Stimulated activated CD4-positive, alpha-beta T cell treated with anti-CD3 and anti-CD28 coated beads, Interleukin-4, amount 100 ng/mL, for 1 hour (primary cell): ENCODE measurements at regions not wholly inside any gene's neighbourhood (a gene's known extent, or its start where the extent isn't known, plus 50 kb on each side); places are given as distances from the start of the nearest gene placed in this dataset.

Source experiments
- DNase-seq: peaks from one replicate; pipeline ENCODE4 v3.0.0-alpha.2; 2020

DNA sequence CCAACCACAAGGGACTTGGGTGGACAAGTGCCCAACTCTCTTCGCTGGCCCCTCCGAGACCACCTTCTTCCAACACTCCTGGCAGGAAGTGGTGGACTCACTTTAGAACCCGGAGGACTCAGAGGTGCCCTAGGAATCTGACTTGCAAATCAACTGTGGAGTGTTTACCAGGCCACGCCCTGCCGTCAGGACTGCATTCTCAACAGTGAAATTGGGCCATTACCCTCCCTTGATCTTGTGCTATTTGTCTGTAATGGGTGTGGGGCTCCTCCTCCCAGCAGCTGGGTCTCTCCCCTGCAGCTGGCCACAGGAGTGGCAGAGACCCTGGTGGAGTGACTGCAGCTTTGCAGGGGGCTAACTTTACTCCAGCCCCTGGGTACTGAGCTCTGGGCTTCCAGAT, 212.2 kb upstream of the RPL38 start:
- DNase-seq = no peak

DNA sequence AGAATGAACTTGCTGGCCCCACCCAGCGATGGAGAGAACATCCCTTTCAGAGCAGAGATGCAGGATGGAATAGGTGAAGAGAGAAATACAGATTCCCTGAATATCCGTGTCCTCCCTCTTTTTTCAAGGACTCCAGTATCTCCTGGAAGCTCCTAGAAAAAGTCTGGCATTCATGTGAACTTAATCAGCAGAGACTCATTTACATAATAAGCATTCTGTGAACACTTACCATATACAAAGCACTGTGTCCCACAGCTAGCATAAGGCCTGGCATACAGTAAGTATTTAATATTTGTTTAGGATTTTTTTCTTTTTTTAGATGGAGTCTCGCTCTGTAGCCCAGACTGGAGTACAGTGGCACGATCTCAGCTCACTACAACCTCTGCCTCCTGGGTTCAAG, 208.5 kb upstream of the RPL38 start:
- no peak for DNase-seq

DNA sequence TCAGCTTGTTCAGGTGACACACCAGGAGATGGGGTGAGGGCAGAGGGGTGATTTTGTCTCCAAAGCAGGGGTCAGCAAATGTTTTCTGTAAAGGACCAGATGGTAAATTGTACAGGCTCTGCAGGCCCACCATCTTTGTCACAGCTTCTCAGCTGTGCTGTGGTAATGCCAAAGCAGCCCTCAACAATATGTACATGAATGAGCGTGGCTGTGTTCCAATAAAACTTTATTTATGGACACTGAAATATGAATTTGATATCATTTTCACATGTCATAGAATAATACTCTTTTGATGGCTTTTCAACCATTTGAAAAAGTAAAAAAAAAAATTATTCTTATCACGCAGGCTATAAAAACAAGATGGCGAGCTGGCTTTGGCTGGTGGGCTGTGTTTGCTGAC, 206.4 kb upstream of the RPL38 start:
- DNase-seq = no peak

DNA sequence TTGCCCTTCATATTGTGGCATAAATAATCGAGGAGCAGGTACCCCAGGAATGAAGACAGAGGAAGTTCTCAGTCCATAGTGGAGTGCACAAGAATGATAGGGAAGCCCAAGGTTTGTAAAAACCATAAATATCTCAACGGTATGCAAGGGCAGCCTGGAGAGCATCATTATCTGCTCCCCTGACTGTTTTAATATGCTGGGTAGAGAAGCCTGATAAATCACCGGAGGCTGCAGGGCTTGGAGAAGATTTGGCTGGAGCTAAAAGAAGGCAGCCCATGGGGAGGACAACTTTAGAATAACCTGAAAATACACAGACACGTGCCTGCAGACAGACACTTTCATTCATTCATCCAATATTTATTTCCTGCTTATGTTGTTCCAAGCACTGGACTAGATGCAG, 205.2 kb upstream of the RPL38 start:
- no peak for DNase-seq

DNA sequence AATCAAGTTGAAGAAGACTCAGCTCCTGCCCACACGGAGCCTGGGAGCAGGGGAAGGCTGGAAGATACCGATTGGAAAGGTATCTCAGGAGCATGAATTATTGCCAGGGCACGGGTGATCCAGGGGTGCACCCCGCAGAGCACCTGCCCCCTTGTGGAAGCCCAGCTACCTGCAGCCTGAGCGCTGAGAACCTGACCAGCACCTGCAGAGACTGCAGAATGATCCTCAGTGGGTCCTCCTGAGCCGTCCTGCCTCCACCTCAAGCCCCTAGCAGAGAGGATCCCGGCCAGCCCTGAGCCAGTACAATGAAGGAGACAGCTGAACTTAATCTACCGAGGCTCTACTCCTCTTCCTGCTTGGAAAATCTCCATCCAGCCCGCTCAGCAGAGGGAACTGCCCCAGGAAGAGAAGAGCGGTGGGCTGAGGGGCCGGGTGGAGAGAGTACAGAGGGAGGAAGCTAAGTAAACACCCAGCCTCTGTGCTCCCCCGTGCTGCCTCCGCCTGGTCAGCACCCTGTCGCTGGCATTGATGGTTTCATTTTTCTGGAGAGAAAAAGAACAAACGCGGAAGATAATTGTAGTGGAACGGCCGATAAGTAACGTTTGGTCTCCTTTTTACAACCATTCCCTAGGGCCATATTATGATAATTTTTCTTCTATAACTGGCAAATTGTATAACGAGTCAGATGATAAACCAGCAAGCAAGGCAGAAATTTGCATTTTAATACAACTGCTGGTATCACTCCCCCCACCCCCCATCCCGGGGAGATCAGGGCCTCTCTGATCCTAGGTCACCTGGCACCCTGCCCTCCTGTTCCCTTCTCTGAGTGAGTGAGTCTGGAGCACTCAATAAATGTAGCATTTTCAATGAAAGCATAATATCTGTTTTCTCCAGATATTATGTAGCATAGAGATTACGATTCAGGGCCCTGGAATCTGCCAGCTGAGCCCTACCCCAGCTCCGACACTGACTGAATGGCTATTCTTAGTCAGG, 204.5 kb upstream of the RPL38 start:
- peak; percentile 67 for DNase-seq

DNA sequence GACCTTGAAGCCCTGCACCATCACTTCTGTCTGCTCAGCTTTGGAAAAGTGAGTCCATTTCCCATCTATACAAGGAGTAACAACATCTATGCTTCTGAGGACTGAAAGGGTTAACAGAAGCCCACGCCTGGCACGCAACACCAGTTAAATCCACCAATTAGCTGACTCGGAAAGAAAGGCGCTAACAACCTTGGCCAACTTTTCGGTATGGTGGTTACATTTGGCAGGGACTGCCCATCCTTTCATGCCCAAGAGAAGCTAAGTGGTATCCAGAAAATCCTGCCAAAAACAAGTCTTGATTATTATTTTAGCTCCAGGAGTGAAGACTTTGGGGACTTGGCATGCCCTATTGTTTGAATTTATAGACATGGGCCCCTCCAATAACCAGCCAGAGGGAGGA, 202.3 kb upstream of the RPL38 start:
- no peak for DNase-seq

DNA sequence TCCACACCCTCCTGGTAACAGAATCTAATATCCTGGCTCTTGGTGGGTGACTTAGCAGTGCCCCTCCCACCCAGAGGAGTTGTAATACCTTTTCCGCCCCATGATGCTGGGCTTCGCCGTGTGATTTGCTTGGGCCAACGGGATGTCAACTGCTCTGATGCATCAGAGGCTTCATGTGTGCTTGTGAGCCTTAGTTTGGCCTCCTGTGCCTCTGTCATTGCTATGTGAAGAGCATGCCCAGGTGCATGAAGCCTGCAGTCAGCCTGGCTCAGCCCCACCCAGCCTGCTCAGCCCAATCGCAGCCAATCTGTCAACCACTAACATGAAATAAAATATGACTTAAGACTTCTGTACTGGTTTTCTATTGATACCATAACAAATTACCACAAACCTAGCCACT, 201.2 kb upstream of the RPL38 start:
- no peak for DNase-seq

DNA sequence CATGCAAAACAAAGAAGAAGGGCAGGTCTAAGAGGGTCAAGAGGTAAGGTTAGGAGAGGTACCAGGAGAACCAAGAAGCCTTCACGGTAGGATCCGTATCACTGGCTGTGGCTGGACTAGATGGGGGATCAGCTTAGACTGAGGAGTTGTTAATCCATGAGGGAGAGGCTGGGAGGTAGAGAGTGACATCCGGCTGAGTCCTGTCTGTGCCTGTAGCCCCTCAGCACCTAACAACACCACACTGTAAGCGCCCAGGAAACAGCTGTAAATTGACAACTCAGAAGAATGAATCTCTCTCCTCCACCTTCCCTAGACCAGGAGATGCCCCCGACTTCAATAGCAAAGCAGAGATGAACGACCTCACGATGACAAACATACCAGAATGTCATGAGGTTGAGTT, 199.4 kb upstream of the RPL38 start:
- no peak for DNase-seq

DNA sequence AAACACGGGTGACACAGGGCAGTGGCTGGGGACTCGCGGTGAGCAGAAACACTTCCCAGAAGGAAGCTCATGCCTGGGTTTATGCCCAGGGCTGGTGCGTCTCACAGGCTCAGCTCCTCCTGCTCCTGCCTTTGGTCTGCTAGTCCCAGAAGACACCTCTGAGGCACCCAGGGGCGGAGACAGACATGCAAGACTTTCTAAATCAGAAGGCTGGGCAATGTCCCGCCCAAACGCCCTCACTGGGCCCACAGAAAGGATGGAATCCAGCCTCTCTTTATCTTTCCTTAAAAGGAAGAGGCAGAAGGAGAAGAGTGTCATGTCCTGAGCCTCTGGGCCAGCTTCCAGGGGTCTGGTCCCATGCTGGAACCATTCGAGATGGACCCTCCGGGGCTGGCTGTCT, 197.7 kb upstream of the RPL38 start:
- no peak for DNase-seq

DNA sequence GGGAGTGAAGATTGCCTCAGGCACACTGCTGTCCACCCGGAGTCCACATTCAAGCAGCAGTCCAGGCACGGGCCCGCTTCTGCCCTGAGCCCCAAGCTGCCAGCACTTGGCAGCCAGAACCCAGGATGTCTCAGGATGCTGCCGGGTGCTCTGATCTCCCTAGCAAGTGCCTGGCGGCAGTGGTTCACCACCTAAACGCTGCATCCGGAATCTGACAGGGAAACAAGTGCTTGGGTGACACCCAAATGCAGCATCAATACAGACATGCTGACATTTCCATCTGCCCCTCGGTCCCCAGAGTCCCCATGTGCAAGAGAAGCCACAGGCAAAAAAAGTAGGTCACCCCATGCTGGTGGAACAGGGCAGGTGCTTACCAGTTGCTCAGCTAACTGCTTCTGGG, 197.1 kb upstream of the RPL38 start:
- no peak for DNase-seq

DNA sequence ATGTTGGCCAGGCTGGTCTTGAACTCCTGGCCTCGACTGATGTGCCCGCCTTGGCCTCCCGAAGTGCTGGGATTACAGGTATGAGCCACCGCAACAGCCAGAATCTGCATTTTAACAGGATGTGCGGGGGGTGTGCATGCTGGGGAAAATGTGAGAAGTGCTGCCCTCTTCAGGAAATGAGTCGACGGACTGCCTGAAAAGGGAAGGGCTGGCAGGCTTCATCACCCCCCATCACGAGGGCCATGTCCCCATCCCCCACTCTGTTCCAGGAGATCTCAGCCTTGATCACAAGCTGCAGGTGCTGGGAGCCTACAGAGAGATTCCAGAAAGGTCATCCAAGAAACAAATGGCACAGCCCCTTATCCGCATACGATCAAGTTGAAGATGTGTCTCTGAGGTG, 195.3 kb upstream of the RPL38 start:
- DNase-seq = peak; percentile 4

DNA sequence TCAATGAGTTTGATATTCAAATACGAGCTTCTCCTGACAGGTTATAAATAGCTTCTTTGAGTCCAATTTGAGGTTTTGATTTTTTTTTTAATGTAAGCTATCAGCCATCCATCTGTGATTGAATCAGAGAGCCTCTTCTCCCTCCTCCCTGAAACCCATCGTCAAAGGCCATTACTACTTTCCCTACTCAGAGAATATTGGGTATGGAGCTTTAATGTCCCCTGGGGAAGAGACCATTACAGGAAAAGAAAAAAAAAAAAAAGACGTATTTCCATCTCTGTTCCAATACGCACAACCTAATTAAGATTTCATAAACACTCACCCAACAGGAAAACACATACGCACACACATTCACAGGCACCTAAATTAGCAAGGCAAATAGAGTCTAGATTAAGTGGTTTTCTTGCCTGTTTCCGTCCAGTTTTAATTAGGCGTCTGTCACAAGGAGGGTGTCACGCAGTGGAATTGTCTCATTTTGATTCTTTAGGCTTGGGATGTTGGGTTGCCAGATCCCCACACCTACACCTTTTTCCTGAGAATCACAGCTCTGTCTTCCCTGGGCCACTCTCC, 194.3 kb upstream of the RPL38 start:
- no peak for DNase-seq

DNA sequence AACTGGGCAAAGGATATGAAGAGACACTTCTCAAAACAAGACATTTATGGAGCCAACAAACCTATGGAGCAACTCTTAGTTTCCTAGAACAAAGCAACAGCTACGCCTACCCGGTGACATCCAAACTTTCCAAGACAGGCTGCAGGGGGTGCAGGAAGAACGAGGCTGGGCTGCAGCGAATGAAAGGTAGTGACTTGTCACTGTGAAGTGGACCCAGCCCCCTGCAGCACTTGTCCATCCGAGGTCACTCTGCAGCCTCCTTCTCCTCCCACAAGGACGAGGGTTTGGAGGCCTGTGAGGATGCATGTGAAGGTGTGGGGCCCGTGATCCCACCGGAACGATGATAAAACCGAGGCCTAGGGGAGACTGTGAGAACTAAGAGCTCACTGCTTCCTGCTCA, 192.6 kb upstream of the RPL38 start:
- DNase-seq = no peak

DNA sequence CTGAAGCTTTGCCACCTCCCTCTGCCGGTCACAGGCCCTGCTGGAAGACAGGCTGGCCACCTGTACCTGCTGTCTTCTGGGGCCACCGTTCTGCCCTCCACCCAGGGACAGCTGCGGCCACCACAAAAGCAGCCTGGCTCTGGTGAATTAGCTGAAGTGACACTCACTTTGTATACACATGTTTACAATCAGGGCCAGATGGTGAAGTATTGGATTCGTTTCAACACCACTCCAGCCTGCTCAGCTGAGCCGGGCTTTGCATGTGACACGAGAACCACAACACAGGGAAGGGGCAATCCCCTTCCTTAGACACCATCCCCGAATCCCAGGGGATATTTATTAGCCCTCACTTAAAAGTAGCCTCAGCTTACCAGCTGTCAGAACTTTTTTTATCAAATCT, 191.5 kb upstream of the RPL38 start:
- DNase-seq = no peak

DNA sequence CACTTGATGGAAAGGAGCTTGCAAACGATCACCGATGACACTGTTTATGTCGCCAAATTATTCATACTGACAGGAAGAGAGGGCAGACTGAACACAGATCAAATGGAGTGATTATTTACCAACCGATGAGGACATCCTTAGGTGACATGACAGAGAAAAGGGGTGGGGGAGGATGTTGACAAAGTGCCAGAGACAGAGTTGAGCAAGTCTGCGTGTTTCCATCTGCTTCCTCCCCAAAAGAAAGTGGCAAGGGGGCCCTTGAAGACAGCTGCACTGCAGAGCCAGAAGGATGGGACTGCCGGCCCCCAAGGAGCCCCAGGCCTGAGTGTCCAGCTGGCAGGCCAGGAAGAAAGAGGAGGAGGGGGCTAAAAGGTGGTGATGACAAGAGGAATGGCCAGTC, 191.0 kb upstream of the RPL38 start:
- DNase-seq = no peak

DNA sequence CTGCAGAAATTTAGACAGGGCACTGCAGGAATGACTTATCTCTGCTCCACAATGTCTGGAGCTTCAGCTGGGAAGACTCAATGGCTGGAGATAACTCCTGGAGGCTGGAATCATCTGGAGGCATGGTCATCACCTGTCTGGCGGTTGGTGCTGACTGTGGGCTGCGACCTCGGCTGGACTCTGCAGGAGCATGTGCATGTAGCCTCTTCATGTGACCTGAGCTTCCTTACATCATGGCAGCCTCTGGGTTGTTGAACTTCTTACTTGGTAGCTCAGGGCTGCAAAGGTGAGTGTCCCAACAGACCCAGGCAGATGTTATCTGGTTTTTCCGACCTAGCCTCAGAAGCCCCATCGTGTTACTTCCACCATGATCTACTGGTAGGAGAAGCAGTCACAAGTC, 188.2 kb upstream of the RPL38 start:
- no peak for DNase-seq

DNA sequence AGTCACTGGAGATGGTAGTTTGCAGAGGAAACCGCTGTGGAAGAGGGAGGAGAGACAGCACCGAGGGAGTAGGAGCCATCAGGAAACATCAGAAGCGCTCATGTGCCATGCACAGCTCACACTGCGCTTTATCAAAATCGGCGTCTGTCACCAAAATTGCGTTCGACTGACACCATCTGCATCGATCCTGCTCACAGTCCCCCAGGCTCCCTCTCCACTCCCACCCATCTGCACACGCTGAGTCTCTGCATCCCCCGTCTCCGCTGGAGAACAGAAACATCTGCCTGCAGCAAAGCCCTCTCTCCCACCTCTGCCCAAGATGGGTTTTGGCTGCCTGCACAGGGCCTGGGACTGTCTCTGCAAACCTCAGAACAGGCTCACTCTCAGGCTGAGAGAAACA, 187.5 kb upstream of the RPL38 start:
- DNase-seq = no peak

DNA sequence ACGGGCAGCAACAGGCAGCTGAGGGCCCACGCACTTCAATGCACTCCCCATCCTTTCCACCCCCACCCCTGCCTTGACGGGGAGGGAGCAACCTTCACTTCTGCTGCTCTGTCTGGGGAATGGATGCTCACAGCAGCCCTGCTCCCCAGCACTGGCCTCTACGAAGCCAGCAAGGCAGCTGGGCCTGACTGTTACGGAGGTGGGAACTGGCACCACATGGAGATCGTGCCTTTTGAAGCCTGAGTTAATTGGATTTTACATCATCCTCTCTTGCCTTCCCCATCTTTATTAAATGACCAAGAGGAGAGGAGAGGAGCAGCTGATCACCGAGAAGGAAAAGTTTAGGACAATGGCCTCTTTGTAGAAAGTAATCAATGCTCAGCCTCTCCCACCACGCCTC, 187.0 kb upstream of the RPL38 start:
- DNase-seq = no peak

DNA sequence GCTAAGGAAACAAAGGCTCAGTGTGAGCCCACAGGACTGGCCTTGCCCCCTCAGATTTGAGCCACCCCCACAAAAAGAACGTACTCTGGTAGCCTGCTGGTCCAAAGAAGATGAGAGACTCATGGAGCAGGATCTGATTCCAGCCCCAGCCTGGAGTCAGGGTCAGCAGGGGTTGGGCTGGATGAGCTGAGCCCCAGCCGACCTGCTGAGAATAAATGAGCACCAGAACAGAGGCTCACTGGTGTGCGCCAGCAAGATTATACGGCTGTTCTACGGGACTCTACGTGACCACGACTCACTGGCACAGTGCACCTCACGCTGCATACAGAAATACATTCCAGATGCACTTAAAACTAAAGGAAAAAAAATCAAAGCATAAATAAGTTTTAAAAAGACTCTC, 186.0 kb upstream of the RPL38 start:
- no peak for DNase-seq

DNA sequence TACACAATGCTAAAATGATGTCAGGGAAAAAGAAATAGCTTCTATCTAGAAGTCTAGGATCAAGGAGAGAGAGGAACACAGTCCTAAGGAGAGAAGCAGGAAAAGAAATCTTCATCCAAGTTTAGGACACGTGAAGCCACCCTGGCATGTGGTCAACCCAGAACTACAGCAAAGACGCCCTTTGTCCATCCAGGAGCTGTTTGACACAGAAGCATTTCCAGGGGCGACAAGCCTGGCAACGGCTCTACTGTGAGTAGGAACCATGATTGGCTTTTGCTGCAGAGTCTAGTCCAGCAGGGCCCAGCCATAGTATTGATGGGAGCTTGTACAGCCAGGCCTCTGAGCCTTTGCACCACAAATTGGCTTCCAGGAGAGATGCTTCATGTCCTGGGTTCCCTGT, 185.4 kb upstream of the RPL38 start:
- no peak for DNase-seq

DNA sequence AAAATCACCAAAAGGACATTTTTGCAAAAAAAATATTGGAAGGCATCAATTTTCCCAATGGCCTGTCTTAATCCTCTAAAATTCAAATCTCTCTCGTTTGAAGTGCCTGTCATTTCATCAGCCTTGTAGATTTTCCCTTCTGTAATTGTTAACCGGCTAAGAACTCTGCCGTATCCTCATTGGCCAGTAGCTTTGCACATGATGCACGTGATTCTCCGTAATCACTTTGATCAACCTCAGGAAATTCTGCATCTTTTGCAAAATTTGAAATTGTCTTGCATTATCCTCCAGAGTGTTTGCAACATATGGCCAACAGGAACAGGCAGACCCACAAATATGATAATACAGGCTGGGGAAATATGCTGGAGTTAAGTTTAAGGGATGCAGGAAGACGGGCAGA, 184.2 kb upstream of the RPL38 start:
- no peak for DNase-seq

DNA sequence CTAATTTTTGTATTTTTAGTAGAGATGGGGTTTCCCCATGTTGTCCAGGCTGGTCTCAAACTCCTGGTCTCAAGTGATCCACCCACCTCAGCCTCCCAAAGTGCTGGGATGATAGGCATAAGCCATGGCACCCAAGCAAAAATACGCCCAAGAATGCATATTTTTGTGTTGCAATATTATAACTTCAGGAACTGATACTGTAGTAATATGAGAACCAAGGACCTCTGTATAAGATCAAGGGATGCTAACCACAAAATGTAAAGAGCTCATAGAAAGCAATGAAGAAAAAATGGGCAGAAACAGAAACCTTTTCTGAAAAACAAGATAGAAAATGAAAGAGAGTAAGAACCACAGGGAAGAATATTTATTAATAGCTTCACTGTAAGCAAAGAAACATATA, 183.6 kb upstream of the RPL38 start:
- DNase-seq = no peak

DNA sequence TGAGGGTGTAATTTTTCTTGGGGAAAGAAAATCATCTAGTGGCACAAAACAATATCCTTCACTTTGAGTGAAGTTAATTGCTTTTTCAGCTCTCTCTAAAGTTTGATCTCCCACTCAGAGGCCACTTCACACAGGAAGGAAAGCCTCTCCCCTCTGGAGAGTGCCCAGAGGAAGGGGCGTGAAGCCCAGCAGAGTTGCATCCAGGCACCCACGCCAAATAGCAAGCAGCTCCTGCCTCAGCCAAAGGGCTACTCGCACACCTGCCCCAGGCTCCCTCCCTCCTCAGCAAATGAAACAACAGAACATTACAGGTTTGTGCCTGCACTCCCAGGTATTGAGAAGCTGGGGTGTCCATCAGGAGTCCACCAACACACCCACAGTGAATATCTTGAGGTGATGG, 183.0 kb upstream of the RPL38 start:
- DNase-seq = no peak

DNA sequence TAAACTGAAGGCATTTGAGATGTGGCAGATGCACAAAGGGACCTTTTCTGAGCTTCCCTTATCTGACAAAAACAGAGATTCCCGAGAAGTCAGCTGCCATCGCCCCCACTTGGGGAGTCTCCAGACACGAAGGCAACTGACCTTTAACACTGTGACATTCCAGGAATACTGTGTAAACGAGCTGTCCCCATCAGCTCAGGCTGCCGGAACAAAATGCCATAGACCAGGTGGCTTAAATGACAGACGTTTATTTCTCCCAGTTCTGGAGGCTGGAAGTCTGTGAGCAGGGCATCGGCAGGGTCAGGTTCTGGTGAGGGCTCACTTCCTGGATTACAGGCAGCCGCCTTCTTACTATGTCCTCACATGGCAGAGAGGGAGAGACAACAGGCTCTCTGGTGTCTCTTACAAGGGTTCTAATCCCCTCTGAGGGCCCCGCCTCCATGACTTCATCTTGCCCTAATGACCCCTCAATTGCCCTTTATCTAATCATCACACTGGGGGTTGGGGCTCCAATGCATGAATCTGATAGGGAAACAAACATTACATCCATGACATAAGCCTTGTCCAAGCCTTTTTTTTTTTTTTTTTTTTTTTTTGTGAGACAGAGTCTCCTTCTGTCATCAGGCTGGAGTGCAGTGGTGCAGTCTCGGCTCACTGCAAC, 178.5 kb upstream of the RPL38 start:
- no peak for DNase-seq
